HuH-7.5 (cell line): ENCODE measurements at regions not wholly inside any gene's neighbourhood (a gene's known extent, or its start where the extent isn't known, plus 50 kb on each side); places are given as distances from the start of the nearest gene placed in this dataset.
"Not testable (repeated sequence)": the region's sequence is repeated elsewhere in the genome, so short reads cannot be mapped to it uniquely, and the experiment has no call there.

Experiments
- DNase-seq: peaks from one replicate; pipeline ENCODE4 v3.0.0; 2011; ENCODE audit warnings: low spot score

GRCh38 chr4:57412259-57413054, 302.3 kb upstream of the IGFBP7 start:
- DNase-seq, result no peak

GRCh38 chr4:57410331-57411052, 300.3 kb upstream of the IGFBP7 start:
- DNase-seq, result no peak

- no peak for DNase-seq
Measured at GRCh38 chr4:57405359-57405758, 295.2 kb upstream of the IGFBP7 start.

GRCh38 chr4:57404483-57404882, 294.3 kb upstream of the IGFBP7 start:
- DNase-seq, result no peak

- DNase-seq, result no peak
Measured at GRCh38 chr4:57403591-57403990, 293.4 kb upstream of the IGFBP7 start.

- no peak for DNase-seq
Measured at GRCh38 chr4:57401586-57401985, 291.4 kb upstream of the IGFBP7 start.

GRCh38 chr4:57378766-57379165, 268.6 kb upstream of the IGFBP7 start:
- no peak for DNase-seq

GRCh38 chr4:57374866-57375595, 264.8 kb upstream of the IGFBP7 start:
- DNase-seq, result no peak

- no peak for DNase-seq
Measured at GRCh38 chr4:57373991-57374390, 263.8 kb upstream of the IGFBP7 start.

GRCh38 chr4:57371671-57372070, 261.5 kb upstream of the IGFBP7 start:
- DNase-seq, result no peak

- no peak for DNase-seq
Measured at GRCh38 chr4:57370691-57371090, 260.5 kb upstream of the IGFBP7 start.

- DNase-seq, result no peak
Measured at GRCh38 chr4:57369446-57369845, 259.3 kb upstream of the IGFBP7 start.

- no peak for DNase-seq
Measured at GRCh38 chr4:57364255-57364654, 254.1 kb upstream of the IGFBP7 start.

- no peak for DNase-seq
Measured at GRCh38 chr4:57363346-57363745, 253.2 kb upstream of the IGFBP7 start.

GRCh38 chr4:57360681-57361080, 250.5 kb upstream of the IGFBP7 start:
- no peak for DNase-seq

- no peak for DNase-seq
Measured at GRCh38 chr4:57355101-57355665, 245.0 kb upstream of the IGFBP7 start.

- DNase-seq, result no peak
Measured at GRCh38 chr4:57351731-57352130, 241.5 kb upstream of the IGFBP7 start.

GRCh38 chr4:57344296-57344695, 234.1 kb upstream of the IGFBP7 start:
- DNase-seq, result no peak

GRCh38 chr4:57342411-57342810, 232.2 kb upstream of the IGFBP7 start:
- DNase-seq, result no peak

GRCh38 chr4:57338861-57339260, 228.7 kb upstream of the IGFBP7 start:
- DNase-seq, result not testable (repeated sequence)

GRCh38 chr4:57333684-57334083, 223.5 kb upstream of the IGFBP7 start:
- DNase-seq, result no peak

- DNase-seq, result no peak
Measured at GRCh38 chr4:57331959-57332358, 221.8 kb upstream of the IGFBP7 start.

- DNase-seq, result no peak
Measured at GRCh38 chr4:57329279-57329678, 219.1 kb upstream of the IGFBP7 start.
